ENCODE measurements at regions not wholly inside any gene's neighbourhood (a gene's known extent, or its start where the extent isn't known, plus 50 kb on each side); places are given as distances from the start of the nearest gene placed in this dataset.
"Not testable (repeated sequence)": the region's sequence is repeated elsewhere in the genome, so short reads cannot be mapped to it uniquely, and the experiment has no call there.

DNA sequence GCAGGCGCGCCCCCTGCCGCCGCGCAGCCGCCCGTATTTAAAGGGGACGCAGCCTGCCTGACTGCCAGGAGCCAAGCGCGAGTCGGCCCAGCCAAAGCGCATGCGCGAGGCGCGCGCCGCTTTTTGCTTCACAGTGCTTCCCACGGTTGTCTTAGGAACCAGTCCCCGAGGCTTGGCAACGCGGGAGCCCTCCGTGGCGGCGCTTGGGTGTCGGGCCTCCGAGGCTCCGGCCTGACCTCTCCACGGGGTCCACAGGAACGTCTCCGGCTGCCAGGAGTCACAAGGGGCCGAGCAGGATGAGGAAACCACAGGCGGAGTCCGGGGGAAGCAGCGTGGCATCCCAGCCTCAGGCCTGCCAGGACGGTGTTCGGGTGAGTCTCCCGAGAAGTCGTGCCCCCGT lies 706.7 kb downstream of the KCNJ18 start:
- H3K27me3 ChIP-seq (replicated peaks; ENCODE audit: insufficient read depth, low read depth, low read length, poor library complexity); H3K4me1 ChIP-seq (ENCODE audit: insufficient read depth, low read length, poor library complexity, severe bottlenecking); H3K4me3 ChIP-seq (ENCODE audit: low read depth, low read length, poor library complexity, severe bottlenecking); POLR2A ChIA-PET (ENCODE audit: low non-redundant PET); H3K36me3 ChIP-seq (ENCODE audit: insufficient read depth, low read length, poor library complexity, severe bottlenecking); DNase-seq (ENCODE audit: low spot score); BruUV-seq (replicated peaks); H3K27ac ChIP-seq (ENCODE audit: low read depth, low read length, poor library complexity, severe bottlenecking); intact Hi-C loops (cut with micrococcal nuclease; ENCODE audit: unreplicated experiment); CTCF ChIA-PET; H3K9me3 ChIP-seq (ENCODE audit: low read depth, low read length, poor library complexity, severe bottlenecking): not testable (repeated sequence)

DNA sequence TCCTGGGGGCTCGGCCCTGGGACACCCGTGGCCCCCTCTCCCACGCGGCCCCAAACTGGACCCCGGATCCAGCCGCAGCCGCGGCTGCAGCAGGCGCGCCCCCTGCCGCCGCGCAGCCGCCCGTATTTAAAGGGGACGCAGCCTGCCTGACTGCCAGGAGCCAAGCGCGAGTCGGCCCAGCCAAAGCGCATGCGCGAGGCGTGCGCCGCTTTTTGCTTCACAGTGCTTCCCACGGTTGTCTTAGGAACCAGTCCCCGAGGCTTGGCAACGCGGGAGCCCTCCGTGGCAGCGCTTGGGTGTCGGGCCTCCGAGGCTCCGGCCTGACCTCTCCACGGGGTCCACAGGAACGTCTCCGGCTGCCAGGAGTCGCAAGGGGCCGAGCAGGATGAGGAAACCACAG lies 712.8 kb downstream of the KCNJ18 start:
- POLR2A ChIA-PET (ENCODE audit: low non-redundant PET); intact Hi-C loops (cut with micrococcal nuclease; ENCODE audit: unreplicated experiment); H3K9me3 ChIP-seq (ENCODE audit: low read depth, low read length, poor library complexity, severe bottlenecking); DNase-seq (ENCODE audit: low spot score); H3K27me3 ChIP-seq (replicated peaks; ENCODE audit: insufficient read depth, low read depth, low read length, poor library complexity); CTCF ChIA-PET; H3K4me1 ChIP-seq (ENCODE audit: insufficient read depth, low read length, poor library complexity, severe bottlenecking); H3K27ac ChIP-seq (ENCODE audit: low read depth, low read length, poor library complexity, severe bottlenecking); BruUV-seq (replicated peaks); H3K36me3 ChIP-seq (ENCODE audit: insufficient read depth, low read length, poor library complexity, severe bottlenecking); H3K4me3 ChIP-seq (ENCODE audit: low read depth, low read length, poor library complexity, severe bottlenecking): not testable (repeated sequence)

GRCh38 chr17:22409160-22409751 lies 716.9 kb downstream of the KCNJ18 start:
- Histone ChIP-seq H3K36me3 (ENCODE audit: insufficient read depth, low read length, poor library complexity, severe bottlenecking) (no peaks in the 10 kb centered on the region), H3K4me1 (ENCODE audit: insufficient read depth, low read length, poor library complexity, severe bottlenecking) (no peaks in the 10 kb centered on the region), H3K27ac (ENCODE audit: low read depth, low read length, poor library complexity, severe bottlenecking) (no peak overlapping the region), H3K4me3 (ENCODE audit: low read depth, low read length, poor library complexity, severe bottlenecking) (no peak overlapping the region), H3K9me3 (ENCODE audit: low read depth, low read length, poor library complexity, severe bottlenecking) (peaks cover 20% of the 10 kb centered on the region), H3K27me3 (replicated peaks; ENCODE audit: insufficient read depth, low read depth, low read length, poor library complexity) (no peaks in the 10 kb centered on the region)
- CTCF ChIA-PET = no interaction called here
- POLR2A ChIA-PET (ENCODE audit: low non-redundant PET) = no interaction called here
- no TSS peak for BruUV-seq (replicated peaks)
- no peak for DNase-seq (ENCODE audit: low spot score)
- intact Hi-C loops (cut with micrococcal nuclease; ENCODE audit: unreplicated experiment) = no loop called here
- TF ChIP-seq EZH2 (IDR thresholded peaks at IDR 0.05; ENCODE audit: borderline replicate concordance, low read depth, low read length, poor library complexity, severe bottlenecking) = no peak
- TF ChIP-seq, protein P1, sequence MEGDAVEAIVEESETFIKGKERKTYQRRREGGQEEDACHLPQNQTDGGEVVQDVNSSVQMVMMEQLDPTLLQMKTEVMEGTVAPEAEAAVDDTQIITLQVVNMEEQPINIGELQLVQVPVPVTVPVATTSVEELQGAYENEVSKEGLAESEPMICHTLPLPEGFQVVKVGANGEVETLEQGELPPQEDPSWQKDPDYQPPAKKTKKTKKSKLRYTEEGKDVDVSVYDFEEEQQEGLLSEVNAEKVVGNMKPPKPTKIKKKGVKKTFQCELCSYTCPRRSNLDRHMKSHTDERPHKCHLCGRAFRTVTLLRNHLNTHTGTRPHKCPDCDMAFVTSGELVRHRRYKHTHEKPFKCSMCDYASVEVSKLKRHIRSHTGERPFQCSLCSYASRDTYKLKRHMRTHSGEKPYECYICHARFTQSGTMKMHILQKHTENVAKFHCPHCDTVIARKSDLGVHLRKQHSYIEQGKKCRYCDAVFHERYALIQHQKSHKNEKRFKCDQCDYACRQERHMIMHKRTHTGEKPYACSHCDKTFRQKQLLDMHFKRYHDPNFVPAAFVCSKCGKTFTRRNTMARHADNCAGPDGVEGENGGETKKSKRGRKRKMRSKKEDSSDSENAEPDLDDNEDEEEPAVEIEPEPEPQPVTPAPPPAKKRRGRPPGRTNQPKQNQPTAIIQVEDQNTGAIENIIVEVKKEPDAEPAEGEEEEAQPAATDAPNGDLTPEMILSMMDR (conservative IDR thresholded peaks at IDR 0.05; ENCODE audit: low read depth, low read length) = no peak

DNA sequence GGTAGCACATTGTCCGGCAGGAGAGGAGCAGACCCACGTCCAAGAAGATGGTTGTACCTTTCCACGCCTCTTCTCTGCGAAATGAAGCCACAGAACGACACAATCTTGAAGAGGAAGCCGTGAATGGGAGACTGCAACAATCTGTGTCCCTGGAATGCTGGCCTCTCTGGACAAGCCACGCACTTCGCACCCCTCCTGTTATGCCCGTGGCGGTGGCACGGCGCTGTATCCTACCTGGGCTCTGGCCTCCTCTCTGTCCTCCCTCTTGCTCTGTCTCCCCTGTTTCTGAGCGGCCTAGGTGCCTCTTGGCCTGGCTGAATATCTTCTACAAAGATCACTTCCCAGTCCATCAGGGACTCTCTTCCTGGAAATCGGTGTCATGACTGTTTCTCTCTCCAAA lies 717.8 kb downstream of the KCNJ18 start:
- H3K9me3 ChIP-seq (ENCODE audit: low read depth, low read length, poor library complexity, severe bottlenecking) = peaks cover 20% of the 10 kb centered on the region
- no peaks in the 10 kb centered on the region for H3K36me3 ChIP-seq (ENCODE audit: insufficient read depth, low read length, poor library complexity, severe bottlenecking)
- POLR2A ChIA-PET (ENCODE audit: low non-redundant PET) = no interaction called here
- intact Hi-C loops (cut with micrococcal nuclease; ENCODE audit: unreplicated experiment) = no loop called here
- H3K27ac ChIP-seq (ENCODE audit: low read depth, low read length, poor library complexity, severe bottlenecking) = no peak overlapping the region
- DNase-seq (ENCODE audit: low spot score) = no peak
- H3K4me1 ChIP-seq (ENCODE audit: insufficient read depth, low read length, poor library complexity, severe bottlenecking) = no peaks in the 10 kb centered on the region
- no peak overlapping the region for H3K4me3 ChIP-seq (ENCODE audit: low read depth, low read length, poor library complexity, severe bottlenecking)
- no peak for TF ChIP-seq EZH2 (IDR thresholded peaks at IDR 0.05; ENCODE audit: borderline replicate concordance, low read depth, low read length, poor library complexity, severe bottlenecking)
- TF ChIP-seq, protein P1 (conservative IDR thresholded peaks at IDR 0.05; ENCODE audit: low read depth, low read length) = no peak
- no peaks in the 10 kb centered on the region for H3K27me3 ChIP-seq (replicated peaks; ENCODE audit: insufficient read depth, low read depth, low read length, poor library complexity)
- CTCF ChIA-PET = no interaction called here
- no TSS peak for BruUV-seq (replicated peaks)

All from A673 (cell line).